Ishikawa (cell line): ENCODE measurements at regions not wholly inside any gene's neighbourhood (a gene's known extent, or its start where the extent isn't known, plus 50 kb on each side); places are given as distances from the start of the nearest gene placed in this dataset.

Source experiments
- CEBPB ChIP-seq: IDR thresholded peaks from 2 replicates; pipeline ENCODE4 v1.6.1; 2012
- CREB1 ChIP-seq: IDR thresholded peaks from 2 replicates; pipeline ENCODE4 v1.6.1; 2012; ENCODE audit warnings: low read depth
- EGR1 ChIP-seq: IDR thresholded peaks from 2 replicates; pipeline ENCODE4 v1.6.1; 2012
- EP300 ChIP-seq: IDR thresholded peaks from 2 replicates; pipeline ENCODE4 v1.6.1; 2012; ENCODE audit warnings: borderline replicate concordance
- FOXM1 ChIP-seq: IDR thresholded peaks from 2 replicates; pipeline ENCODE4 v1.6.1; 2012; ENCODE audit warnings: low read depth, borderline replicate concordance
- MAX ChIP-seq: IDR thresholded peaks from 2 replicates; pipeline ENCODE4 v1.6.1; 2012
- NFIC ChIP-seq: IDR thresholded peaks from 2 replicates; pipeline ENCODE4 v1.6.1; 2012
- RAD21 ChIP-seq: IDR thresholded peaks from 2 replicates; pipeline ENCODE4 v1.6.1; 2012; ENCODE audit warnings: low read depth
- REST ChIP-seq: IDR thresholded peaks from 2 replicates; pipeline ENCODE4 v1.6.1; 2012; ENCODE audit warnings: low read depth, mild to moderate bottlenecking
- TAF1 ChIP-seq: IDR thresholded peaks from 2 replicates; pipeline ENCODE4 v1.6.1; 2012; ENCODE audit warnings: low read depth, mild to moderate bottlenecking
- TCF12 ChIP-seq: IDR thresholded peaks from 2 replicates; pipeline ENCODE4 v1.6.1; 2012; ENCODE audit warnings: low read depth
- TEAD4 ChIP-seq: IDR thresholded peaks from 2 replicates; pipeline ENCODE4 v1.6.1; 2012
- USF1 ChIP-seq: IDR thresholded peaks from 2 replicates; pipeline ENCODE4 v1.6.1; 2012
- YY1 ChIP-seq: IDR thresholded peaks from 2 replicates; pipeline ENCODE4 v1.6.1; 2012; ENCODE audit warnings: low read depth
- ZBTB7A ChIP-seq: IDR thresholded peaks from 2 replicates; pipeline ENCODE4 v1.6.1; 2012; ENCODE audit warnings: low read depth

GRCh38 chr12:31216479-31216878, 109.5 kb downstream of the SINHCAF start:
- TF ChIP-seq TAF1 (no peak), CEBPB (no peak), RAD21 (no peak), YY1 (no peak), ZBTB7A (no peak), TCF12 (no peak), FOXM1 (no peak), REST (no peak), MAX (no peak), TEAD4 (no peak), USF1 (no peak), CREB1 (no peak)

- TF ChIP-seq REST, result no peak
- TF ChIP-seq FOXM1, result no peak
- TF ChIP-seq USF1, result no peak
- no peak for TF ChIP-seq CEBPB
- TF ChIP-seq TAF1, result no peak
- TF ChIP-seq EP300, result no peak
- no peak for TF ChIP-seq ZBTB7A
- no peak for TF ChIP-seq YY1
- TF ChIP-seq MAX, result no peak
- TF ChIP-seq CREB1, result no peak
- no peak for TF ChIP-seq TCF12
- TF ChIP-seq EGR1, result no peak
- no peak for TF ChIP-seq NFIC
- no peak for TF ChIP-seq RAD21
- TF ChIP-seq TEAD4, result no peak
These were observed 108.4 kb downstream of the SINHCAF start for GRCh38 chr12:31217356-31218130.

- TF ChIP-seq ZBTB7A (no peak), USF1 (no peak), CREB1 (no peak)
These were observed 107.5 kb downstream of the SINHCAF start for GRCh38 chr12:31218203-31219025.

GRCh38 chr12:31219521-31219920, 106.4 kb downstream of the SINHCAF start:
- no peak for TF ChIP-seq REST
- TF ChIP-seq ZBTB7A, result no peak
- TF ChIP-seq RAD21, result no peak
- TF ChIP-seq CREB1, result no peak
- TF ChIP-seq TAF1, result no peak
- TF ChIP-seq CEBPB, result no peak
- no peak for TF ChIP-seq TEAD4
- TF ChIP-seq TCF12, result no peak
- no peak for TF ChIP-seq FOXM1
- no peak for TF ChIP-seq EGR1
- no peak for TF ChIP-seq NFIC
- no peak for TF ChIP-seq MAX
- no peak for TF ChIP-seq YY1
